GM21390 (cell line): ENCODE measurements at regions not wholly inside any gene's neighbourhood (a gene's known extent, or its start where the extent isn't known, plus 50 kb on each side); places are given as distances from the start of the nearest gene placed in this dataset.

ENCODE experiments used
- ATAC-seq: cut with Tn5 transposase; IDR thresholded peaks from one replicate; pipeline ENCODE4 v1.9.1; 2021; ENCODE audit not compliant: unreplicated experiment

DNA sequence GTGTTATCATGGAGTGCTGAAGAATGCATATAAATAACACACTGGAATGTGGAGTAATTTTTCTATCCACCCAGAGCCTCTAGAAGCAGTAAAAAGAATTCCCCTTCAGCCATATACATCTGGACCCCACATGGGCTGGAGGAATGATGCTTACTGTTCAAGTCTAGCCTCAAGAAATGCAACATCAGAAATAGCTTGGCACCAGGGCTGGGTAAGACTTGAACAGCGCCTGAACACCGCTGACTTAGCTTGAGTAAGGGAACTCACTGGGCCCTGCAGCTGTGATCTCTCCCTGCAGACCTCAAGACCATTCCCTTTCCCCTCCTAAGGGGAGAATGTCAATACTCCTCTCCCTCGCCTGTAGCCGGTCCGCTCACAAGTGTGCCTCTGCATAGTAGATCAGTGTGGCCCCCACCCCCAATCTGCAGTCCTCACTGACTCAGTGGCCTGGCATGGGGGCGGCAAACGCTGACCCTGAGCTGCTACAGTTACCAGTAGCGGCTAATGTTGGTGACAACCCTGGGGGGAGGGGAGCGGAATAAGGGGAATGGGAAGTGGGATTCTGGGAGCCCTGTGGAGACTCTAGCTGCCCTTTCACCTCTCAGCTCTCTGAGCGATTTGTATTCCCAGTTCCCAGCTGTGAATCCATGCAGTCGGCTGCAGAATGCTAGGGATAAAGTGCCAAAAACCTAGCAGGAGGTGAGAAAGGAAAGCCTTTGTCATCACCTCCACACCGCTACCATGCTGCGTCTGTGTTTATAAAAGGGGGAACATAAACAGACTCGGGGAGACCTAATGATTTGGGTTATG, 483.9 kb downstream of the DISC1 start:
- ATAC-seq = no peak

- ATAC-seq = no peak
These were observed 482.8 kb downstream of the DISC1 start for GRCh38 chr1:232109391-232109790.

DNA sequence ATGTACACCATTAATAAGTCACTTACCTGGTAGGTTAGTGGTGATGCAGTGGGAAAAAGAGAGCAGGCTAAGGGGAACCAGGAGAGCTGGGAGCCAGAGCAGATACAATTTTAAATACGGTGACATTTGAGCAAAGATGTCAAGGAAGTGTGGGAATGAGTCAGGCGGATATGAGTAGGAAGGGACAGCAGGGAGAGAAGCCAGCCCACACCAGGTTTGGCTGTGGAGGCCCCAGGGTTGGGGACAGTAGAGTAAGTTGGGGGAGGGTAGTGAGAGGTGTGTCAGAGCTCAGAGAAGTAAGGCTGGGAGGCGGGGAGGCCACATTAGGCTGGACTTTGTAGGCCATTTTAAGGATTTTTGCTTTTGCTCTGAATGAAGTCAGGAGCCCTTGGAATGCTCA, 482.0 kb downstream of the DISC1 start:
- ATAC-seq = no peak

DNA sequence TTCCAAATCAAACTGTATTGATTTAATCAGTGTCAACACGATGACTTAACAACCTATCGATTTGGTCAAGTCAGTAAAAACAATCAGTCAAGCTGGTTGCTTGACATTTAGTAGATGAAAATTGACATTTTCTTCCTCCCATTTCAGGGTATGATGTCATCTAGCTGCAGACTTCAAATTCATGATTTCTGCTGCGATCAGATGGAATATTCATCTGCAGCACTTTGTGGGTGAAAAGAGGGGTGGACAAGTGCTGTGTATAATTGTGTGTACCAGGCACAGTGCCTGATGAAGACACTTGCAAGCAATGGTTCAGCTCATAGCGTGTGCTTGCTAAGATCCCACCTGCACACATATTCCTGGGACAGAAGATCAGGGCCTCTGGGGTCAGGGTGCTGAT, 479.8 kb downstream of the DISC1 start:
- no peak for ATAC-seq

DNA sequence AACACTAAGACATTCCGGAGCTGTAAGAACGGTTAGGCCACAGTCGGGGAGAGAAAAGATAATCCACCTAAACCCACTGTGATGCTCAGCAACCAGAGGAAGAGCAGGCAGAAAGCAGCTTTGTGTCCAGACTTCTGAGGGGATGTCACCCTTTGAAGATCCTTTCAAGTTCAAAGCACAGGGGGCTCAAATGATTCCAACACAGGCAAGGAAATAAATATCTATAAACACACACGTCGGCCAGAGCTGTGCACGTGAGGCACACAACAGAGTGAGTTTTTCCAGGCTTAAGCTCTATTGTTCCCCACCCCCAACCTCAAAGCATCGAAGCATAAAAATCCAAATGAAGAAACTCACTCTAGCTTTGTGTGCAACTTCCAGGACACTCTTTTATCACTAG, 479.0 kb downstream of the DISC1 start:
- no peak for ATAC-seq

GRCh38 chr1:232101231-232101630, 474.6 kb downstream of the DISC1 start:
- no peak for ATAC-seq

DNA sequence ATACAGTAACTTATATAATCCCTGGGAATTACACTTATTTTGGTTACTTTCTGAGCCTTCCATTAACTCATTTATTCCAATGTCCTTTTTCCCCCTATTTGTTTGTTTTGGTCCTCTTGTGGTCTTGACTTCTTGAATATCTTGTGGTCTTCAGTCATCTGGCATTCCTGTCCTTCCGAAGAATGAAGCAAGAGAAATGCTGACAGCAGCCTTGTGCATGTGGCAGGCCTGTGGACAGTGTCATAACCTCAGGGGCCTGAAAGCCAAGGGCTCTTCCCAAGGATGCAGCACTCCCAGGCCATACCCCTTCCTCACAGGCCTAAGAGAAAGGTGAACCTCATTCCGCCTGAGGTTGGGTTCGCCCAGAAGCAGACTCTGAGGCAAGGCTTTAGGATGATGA, 470.2 kb downstream of the DISC1 start:
- no peak for ATAC-seq
